GM23338 (cell line): ENCODE measurements at regions not wholly inside any gene's neighbourhood (a gene's known extent, or its start where the extent isn't known, plus 50 kb on each side); places are given as distances from the start of the nearest gene placed in this dataset.

Source experiments
- ATAC-seq: fragments of 200-7000 bp; cut with Tn5 transposase; 3 replicates; pipeline ENCODE4 v1.9.1; 2020
- DNase-seq: peaks from one replicate; pipeline ENCODE4 v3.0.0-alpha.2; 2015; ENCODE audit warnings: low spot score
- H2AFZ ChIP-seq: fragments of 200-600 bp; sonication (generic); 2 replicates; pipeline ENCODE4 v1.8.0; 2016; ENCODE audit warnings: antibody characterized with exemption, mild to moderate bottlenecking, moderate library complexity
- H3F3A ChIP-seq: fragments of 200-600 bp; sonication (generic); replicated peaks from 2 replicates; pipeline ENCODE4 v1.8.0; 2017; ENCODE audit warnings: antibody characterized with exemption, mixed run types, low read depth
- H3K27ac ChIP-seq: fragments of 200-600 bp; sonication (generic); 2 replicates; pipeline ENCODE4 v1.6.1; 2016; ENCODE audit warnings: low read depth
- H3K27me3 ChIP-seq: fragments of 200-600 bp; sonication (generic); 2 replicates; pipeline ENCODE4 v1.8.0; 2016; ENCODE audit warnings: mild to moderate bottlenecking, mixed run types, moderate library complexity; ENCODE audit not compliant: insufficient read depth
- H3K36me3 ChIP-seq: fragments of 200-600 bp; sonication (generic); 2 replicates; pipeline ENCODE4 v1.8.0; 2016; ENCODE audit warnings: mild to moderate bottlenecking; ENCODE audit not compliant: insufficient read depth
- H3K4me1 ChIP-seq: fragments of 200-600 bp; sonication (generic); 2 replicates; pipeline ENCODE4 v1.8.0; 2016; ENCODE audit warnings: mild to moderate bottlenecking, moderate library complexity; ENCODE audit not compliant: insufficient read depth
- H3K4me2 ChIP-seq: fragments of 200-600 bp; sonication (generic); 2 replicates; pipeline ENCODE4 v1.7.1; 2017; ENCODE audit warnings: mixed run types
- H3K4me3 ChIP-seq: fragments of 200-600 bp; sonication (generic); 2 replicates; pipeline ENCODE4 v1.6.1; 2016; ENCODE audit warnings: mixed run types
- H3K79me2 ChIP-seq: fragments of 200-600 bp; sonication (generic); replicated peaks from 2 replicates; pipeline ENCODE4 v1.8.0; 2017; ENCODE audit warnings: mild to moderate bottlenecking; ENCODE audit not compliant: insufficient read depth
- H3K9me2 ChIP-seq: fragments of 200-600 bp; sonication (generic); 2 replicates; pipeline ENCODE4 v1.8.0; 2017; ENCODE audit not compliant: insufficient read depth
- H4K20me1 ChIP-seq: fragments of 200-600 bp; sonication (generic); replicated peaks from 2 replicates; pipeline ENCODE4 v1.8.0; 2017; ENCODE audit warnings: mild to moderate bottlenecking; ENCODE audit not compliant: insufficient read depth
- H3K27ac Mint-ChIP-seq: 2 replicates; pipeline ENCODE4 v1.8.0; 2020; ENCODE audit warnings: inconsistent platforms, mild to moderate bottlenecking, moderate library complexity, mixed read lengths
- H3K27me3 Mint-ChIP-seq: 3 replicates; pipeline ENCODE4 v1.8.0; 2022; ENCODE audit warnings: low read depth, mild to moderate bottlenecking, moderate library complexity, mixed read lengths, inconsistent platforms; ENCODE audit not compliant: insufficient read depth, poor library complexity
- H3K36me3 Mint-ChIP-seq: 3 replicates; pipeline ENCODE4 v1.8.0; 2021; ENCODE audit warnings: low read depth, mild to moderate bottlenecking, inconsistent platforms, moderate library complexity, mixed read lengths
- H3K4me1 Mint-ChIP-seq: 3 replicates; pipeline ENCODE4 v1.8.0; 2020; ENCODE audit warnings: mild to moderate bottlenecking, inconsistent platforms, mixed read lengths
- H3K4me3 Mint-ChIP-seq: 3 replicates; pipeline ENCODE4 v1.8.0; 2021; ENCODE audit warnings: moderate library complexity, mild to moderate bottlenecking, inconsistent platforms, mixed read lengths
- H3K9me3 Mint-ChIP-seq: 3 replicates; pipeline ENCODE4 v1.8.0; 2020; ENCODE audit warnings: moderate library complexity, mild to moderate bottlenecking, inconsistent platforms, mixed read lengths
- CREB1 ChIP-seq: fragments of 250-450 bp; sonication (Bioruptor Pico); IDR thresholded peaks from 2 replicates; pipeline ENCODE4 v1.5.0; 2020; ENCODE audit warnings: low read depth, mild to moderate bottlenecking, moderate library complexity
- CTCF ChIP-seq, 2 experiments: fragments of 200-600 bp in 1 of 2; sonication (generic) in 1 of 2; conservative IDR thresholded peaks; 2 replicates each; pipeline versions ENCODE4 v1.5.1 to v1.6.1; 2016 to 2017; ENCODE audit warnings: antibody characterized with exemption in 2 of 2, low read depth in 2 of 2, mild to moderate bottlenecking in 2 of 2, moderate library complexity in 1 of 2
- ETS1 ChIP-seq: IDR thresholded peaks from 2 replicates; pipeline ENCODE4 v1.6.1; 2016; ENCODE audit warnings: antibody characterized with exemption
- EZH2 ChIP-seq: fragments of 200-600 bp; sonication (generic); IDR thresholded peaks from one replicate; pipeline ENCODE4 v1.8.0; 2017; ENCODE audit warnings: antibody characterized with exemption, mild to moderate bottlenecking, low read depth; ENCODE audit not compliant: unreplicated experiment
- EZH2phosphoT487 ChIP-seq: fragments of 200-600 bp; sonication (generic); IDR thresholded peaks from one replicate; pipeline ENCODE4 v1.8.1; 2018; ENCODE audit warnings: antibody characterized with exemption; ENCODE audit not compliant: unreplicated experiment
- JUNB ChIP-seq: IDR thresholded peaks from one replicate; pipeline ENCODE4 v1.6.1; 2016; ENCODE audit warnings: antibody characterized with exemption; ENCODE audit not compliant: unreplicated experiment
- NANOG ChIP-seq: IDR thresholded peaks from 2 replicates; pipeline ENCODE4 v1.6.1; 2016; ENCODE audit warnings: antibody characterized with exemption, borderline replicate concordance
- POLR2AphosphoS5 ChIP-seq: IDR thresholded peaks from 2 replicates; pipeline ENCODE4 v1.6.1; 2016; ENCODE audit warnings: antibody characterized with exemption, low read depth
- REST ChIP-seq: IDR thresholded peaks from one replicate; pipeline ENCODE4 v1.6.1; 2018; ENCODE audit warnings: antibody characterized with exemption; ENCODE audit not compliant: unreplicated experiment
- STAT1 ChIP-seq: IDR thresholded peaks from one replicate; pipeline ENCODE4 v1.6.1; 2016; ENCODE audit warnings: antibody characterized with exemption; ENCODE audit not compliant: unreplicated experiment
- ZNF114 ChIP-seq: fragments of 250-450 bp; sonication (Bioruptor Pico); IDR thresholded peaks from 2 replicates; pipeline ENCODE4 v1.5.0; 2020; ENCODE audit warnings: mild to moderate bottlenecking, moderate library complexity
- ZNF331 ChIP-seq: fragments of 250-450 bp; sonication (Bioruptor Pico); IDR thresholded peaks from 2 replicates; pipeline ENCODE4 v1.5.0; 2020; ENCODE audit warnings: low read depth, mild to moderate bottlenecking, moderate library complexity
- ZNF462 ChIP-seq: fragments of 250-450 bp; sonication (Bioruptor Pico); IDR thresholded peaks from 2 replicates; pipeline ENCODE4 v1.5.0; 2020; ENCODE audit warnings: mild to moderate bottlenecking, moderate library complexity

- no peak for DNase-seq
- H4K20me1 ChIP-seq, result no peaks in the 10 kb centered on the region
- H3K36me3 ChIP-seq, result no peaks in the 10 kb centered on the region
- no peak overlapping the region for H3K27ac ChIP-seq
- H3K4me1 ChIP-seq, result no peaks in the 10 kb centered on the region
- H3K4me2 ChIP-seq, result no peak overlapping the region
- no peak overlapping the region for H2AFZ ChIP-seq
- TF ChIP-seq CTCF (conservative IDR thresholded peaks at IDR 0.05; ENCODE audit: low read depth in 2 of 2), result no peak
- no peak for TF ChIP-seq CREB1 (CRISPR knock-in tag)
- TF ChIP-seq ETS1, result no peak
- no peak for TF ChIP-seq ZNF331 (CRISPR knock-in tag)
- TF ChIP-seq ZNF114 (CRISPR knock-in tag), result no peak
- no peak for TF ChIP-seq NANOG
- no peak for TF ChIP-seq STAT1
- no peak for TF ChIP-seq EZH2phosphoT487
- TF ChIP-seq JUNB, result no peak
- no peak for TF ChIP-seq POLR2AphosphoS5
- no peak for TF ChIP-seq EZH2
- TF ChIP-seq ZNF462 (CRISPR knock-in tag), result no peak
- TF ChIP-seq REST, result no peak
- H3K9me3 Mint-ChIP-seq, result peaks cover 2% of the 10 kb centered on the region; the same call in 2 of the 3 replicates
- no peaks in the 10 kb centered on the region for H3K9me2 ChIP-seq
- ATAC-seq, result no peak
- H3K4me3 Mint-ChIP-seq, result no peak overlapping the region
- no peak overlapping the region for H3K4me3 ChIP-seq
- no peaks in the 10 kb centered on the region for H3F3A ChIP-seq
- no peaks in the 10 kb centered on the region for H3K4me1 Mint-ChIP-seq
- no peaks in the 10 kb centered on the region for H3K27me3 ChIP-seq
- no peak overlapping the region for H3K27ac Mint-ChIP-seq
- H3K27me3 Mint-ChIP-seq, result peaks cover 1% of the 10 kb centered on the region
- no peaks in the 10 kb centered on the region for H3K36me3 Mint-ChIP-seq
- H3K79me2 ChIP-seq, result no peaks in the 10 kb centered on the region
Observed at GRCh38 chr21:19941626-19942025, 1056.6 kb upstream of the NCAM2 start.
